ENCODE measurements at regions not wholly inside any gene's neighbourhood (a gene's known extent, or its start where the extent isn't known, plus 50 kb on each side); places are given as distances from the start of the nearest gene placed in this dataset.

DNA sequence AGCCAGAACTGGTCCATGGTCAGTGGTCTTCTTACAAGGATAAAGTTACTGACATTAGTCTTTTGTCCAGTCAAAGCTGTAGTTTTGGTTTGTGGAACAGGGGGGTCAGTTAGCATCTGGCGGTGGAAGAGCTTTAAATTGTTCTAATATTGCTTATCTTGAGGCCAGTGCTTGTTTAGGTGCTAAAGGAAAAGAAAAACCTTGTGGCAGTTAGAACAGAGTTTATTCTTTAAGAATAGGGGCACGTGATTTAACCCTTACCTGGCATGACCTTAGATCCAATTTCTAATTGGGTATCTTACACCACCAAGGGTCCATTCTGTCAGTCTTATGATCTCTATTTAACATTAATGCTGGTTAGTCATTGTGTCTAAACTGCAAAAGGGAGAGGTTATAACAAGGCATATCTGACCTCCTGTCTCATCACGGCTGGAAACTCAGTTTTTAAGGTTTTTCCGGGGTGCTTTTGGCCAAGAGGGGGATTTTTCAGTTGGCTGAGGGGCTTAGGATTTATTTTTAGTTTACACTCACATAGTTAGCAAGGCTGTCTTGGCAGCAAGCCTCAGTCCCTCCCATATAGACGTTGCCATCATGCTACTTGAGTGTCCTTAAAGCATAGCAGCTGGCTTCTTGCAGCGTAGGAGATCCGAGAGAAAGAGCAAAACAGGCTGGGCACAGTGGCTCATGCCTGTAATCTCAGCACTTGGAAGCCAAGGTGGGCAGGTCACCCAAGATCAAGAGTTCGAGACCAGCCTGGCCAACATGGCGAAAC is 60.1 kb upstream of the FAM89A start:
- DNase-seq (ENCODE audit: low read depth) = no peak
- TF ChIP-seq, protein P1, sequence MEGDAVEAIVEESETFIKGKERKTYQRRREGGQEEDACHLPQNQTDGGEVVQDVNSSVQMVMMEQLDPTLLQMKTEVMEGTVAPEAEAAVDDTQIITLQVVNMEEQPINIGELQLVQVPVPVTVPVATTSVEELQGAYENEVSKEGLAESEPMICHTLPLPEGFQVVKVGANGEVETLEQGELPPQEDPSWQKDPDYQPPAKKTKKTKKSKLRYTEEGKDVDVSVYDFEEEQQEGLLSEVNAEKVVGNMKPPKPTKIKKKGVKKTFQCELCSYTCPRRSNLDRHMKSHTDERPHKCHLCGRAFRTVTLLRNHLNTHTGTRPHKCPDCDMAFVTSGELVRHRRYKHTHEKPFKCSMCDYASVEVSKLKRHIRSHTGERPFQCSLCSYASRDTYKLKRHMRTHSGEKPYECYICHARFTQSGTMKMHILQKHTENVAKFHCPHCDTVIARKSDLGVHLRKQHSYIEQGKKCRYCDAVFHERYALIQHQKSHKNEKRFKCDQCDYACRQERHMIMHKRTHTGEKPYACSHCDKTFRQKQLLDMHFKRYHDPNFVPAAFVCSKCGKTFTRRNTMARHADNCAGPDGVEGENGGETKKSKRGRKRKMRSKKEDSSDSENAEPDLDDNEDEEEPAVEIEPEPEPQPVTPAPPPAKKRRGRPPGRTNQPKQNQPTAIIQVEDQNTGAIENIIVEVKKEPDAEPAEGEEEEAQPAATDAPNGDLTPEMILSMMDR (IDR thresholded peaks at IDR 0.05; ENCODE audit: insufficient read depth, low read depth, low read length, missing control alignments) = no peak
- H3K4me3 ChIP-seq (ENCODE audit: low read length) = no peak overlapping the region

DNA sequence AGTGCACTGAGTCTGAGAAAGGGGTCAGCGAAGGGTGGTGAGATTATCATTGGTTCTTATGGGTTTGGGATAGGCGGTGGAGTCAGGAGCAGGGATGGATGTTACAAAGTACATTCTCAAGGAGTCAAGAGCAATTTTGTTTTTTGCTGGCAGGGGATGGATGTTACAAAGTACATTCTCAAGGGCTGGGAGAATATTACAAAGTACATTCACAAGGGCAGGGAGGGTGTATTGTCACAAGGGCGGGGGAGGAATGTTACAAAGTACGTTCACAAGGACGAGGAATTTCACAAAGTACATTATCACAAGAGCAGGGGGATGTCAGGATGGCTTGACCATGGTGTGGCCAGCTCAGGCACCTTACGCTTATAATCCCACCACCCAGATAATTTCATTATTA is 59.3 kb upstream of the FAM89A start:
- no peak for DNase-seq (ENCODE audit: low read depth)
- TF ChIP-seq, protein P1 (IDR thresholded peaks at IDR 0.05; ENCODE audit: insufficient read depth, low read depth, low read length, missing control alignments) = no peak
- H3K4me3 ChIP-seq (ENCODE audit: low read length) = no peak overlapping the region

DNA sequence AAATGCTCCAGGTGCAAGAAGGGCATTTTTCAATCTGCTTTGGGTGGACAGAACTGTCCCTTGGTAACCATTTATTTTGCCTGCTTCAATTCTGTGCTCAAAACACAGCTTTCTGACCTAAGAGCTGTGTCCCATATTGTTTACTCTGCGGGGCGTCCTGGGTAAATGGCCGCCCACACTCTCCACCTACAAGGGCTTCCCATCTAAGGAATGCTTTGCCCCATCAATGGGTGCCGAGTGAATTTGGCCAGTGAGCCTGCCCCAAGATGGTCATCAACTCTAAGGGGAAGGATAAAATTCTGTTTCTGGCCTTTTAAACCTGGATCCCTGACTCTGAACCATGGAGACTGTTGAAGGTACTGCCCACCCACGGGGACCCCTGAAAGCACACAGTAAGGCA is 55.5 kb upstream of the FAM89A start:
- H3K4me3 ChIP-seq (ENCODE audit: low read length) = no peak overlapping the region
- no peak for DNase-seq (ENCODE audit: low read depth)
- TF ChIP-seq, protein P1 (IDR thresholded peaks at IDR 0.05; ENCODE audit: insufficient read depth, low read depth, low read length, missing control alignments) = no peak

DNA sequence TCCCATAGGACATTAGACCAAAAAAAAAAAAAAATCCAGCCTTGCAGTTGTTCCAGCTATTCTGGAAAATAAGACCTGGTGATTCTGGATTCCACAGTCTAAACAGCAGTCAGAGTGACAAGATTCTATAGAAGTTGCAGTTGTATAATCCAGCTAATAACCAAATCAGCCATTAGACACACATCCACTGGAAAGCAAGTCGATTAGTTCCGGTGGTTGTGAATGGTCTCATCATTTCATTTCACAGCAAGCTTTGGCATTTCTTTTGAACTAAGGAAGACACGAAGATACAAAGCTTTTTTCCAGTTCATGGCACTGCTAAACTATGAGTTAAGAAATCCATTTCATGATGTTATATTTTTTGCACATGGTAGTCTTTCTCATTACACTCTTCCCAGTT is 54.4 kb upstream of the FAM89A start:
- no peak overlapping the region for H3K4me3 ChIP-seq (ENCODE audit: low read length)
- TF ChIP-seq, protein P1 (IDR thresholded peaks at IDR 0.05; ENCODE audit: insufficient read depth, low read depth, low read length, missing control alignments) = no peak
- DNase-seq (ENCODE audit: low read depth) = no peak

DNA sequence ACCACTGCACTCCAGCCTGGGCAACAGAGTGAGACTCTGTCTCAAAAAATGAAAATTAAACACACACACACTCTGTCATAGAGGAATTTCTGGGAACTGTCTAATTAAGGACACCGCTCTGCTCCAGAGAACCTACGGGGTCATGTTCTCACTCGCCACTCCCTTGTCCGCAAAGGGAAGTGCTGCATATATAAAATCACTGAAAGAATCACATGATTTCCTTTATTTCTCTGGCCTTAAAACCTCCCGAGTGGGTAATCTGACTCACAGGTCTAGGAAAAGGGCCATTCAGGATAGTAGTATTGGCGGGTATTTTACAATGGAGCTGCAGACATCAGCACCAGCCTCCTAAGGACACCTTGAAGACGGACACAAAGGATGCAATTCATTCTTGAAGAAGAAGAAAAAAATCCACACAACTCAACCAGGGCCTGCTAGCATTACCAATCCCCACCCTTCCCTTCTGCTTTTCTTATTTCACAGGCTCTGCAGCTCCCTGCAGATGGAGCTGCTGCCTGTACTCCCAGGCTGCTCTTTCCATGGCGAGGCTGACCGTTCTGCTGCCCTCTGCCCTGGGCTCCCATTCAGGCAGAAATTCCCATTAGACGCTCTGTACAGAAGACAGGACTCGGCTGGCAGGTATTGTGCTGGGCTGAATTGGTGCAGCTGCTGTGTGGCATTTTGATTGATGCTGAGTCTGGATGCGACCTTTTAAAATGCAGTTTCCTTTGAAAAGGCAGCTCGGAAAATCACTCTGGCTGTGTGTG is 53.3 kb upstream of the FAM89A start:
- DNase-seq (ENCODE audit: low read depth) = no peak
- TF ChIP-seq, protein P1 (IDR thresholded peaks at IDR 0.05; ENCODE audit: insufficient read depth, low read depth, low read length, missing control alignments) = no peak
- no peak overlapping the region for H3K4me3 ChIP-seq (ENCODE audit: low read length)

DNA sequence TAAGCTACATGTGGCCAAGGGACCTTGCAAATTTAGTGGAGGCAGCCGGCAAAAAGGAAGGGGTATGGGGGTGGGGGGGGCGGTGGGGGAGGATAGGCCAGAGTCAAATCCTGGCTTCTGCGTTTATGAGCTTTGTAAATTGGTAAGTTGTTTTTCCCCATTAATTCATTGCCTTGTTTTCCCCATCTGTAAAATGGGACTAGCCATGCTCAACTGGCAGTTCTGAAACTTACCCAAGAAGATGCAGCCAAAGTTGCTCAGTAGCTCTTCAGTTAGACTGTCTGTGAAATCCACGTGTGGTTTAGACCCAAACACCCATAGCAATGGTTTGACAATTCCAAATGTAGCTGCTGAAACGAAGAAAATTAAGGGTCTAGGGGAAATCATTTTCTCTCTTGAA is 52.3 kb upstream of the FAM89A start:
- H3K4me3 ChIP-seq (ENCODE audit: low read length) = no peak overlapping the region
- TF ChIP-seq, protein P1 (IDR thresholded peaks at IDR 0.05; ENCODE audit: insufficient read depth, low read depth, low read length, missing control alignments) = no peak
- DNase-seq (ENCODE audit: low read depth) = no peak

All from epithelial cell of esophagus (primary cell).